Inferior parietal cortex (tissue), 1 donor: ENCODE measurements at regions not wholly inside any gene's neighbourhood (a gene's known extent, or its start where the extent isn't known, plus 50 kb on each side); places are given as distances from the start of the nearest gene placed in this dataset.

Experiments used
- DNase-seq: peaks from one replicate; pipeline ENCODE4 v3.0.0-alpha.2; 2016; ENCODE audit errors: extremely low spot score

DNA sequence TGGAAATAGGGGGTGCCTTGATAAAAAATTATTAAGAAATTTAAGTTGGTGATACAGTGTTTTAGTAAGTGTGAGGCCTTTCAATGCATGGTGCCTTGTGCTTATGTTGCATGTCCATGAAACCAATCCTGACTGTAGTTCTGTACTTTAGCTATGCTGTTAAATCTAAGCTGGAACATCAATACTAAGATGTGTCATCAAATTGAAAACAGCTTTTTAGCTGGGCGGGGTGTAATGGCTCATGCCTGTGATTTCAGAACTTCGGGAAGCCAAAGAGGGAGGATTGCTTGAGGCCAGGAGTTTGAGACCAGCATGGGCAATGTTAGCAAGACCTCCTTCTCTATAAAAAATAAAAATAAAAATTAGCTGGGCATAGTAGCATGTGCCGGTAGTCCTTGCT lies 930.3 kb upstream of the PCDH9 start:
- no peak for DNase-seq

DNA sequence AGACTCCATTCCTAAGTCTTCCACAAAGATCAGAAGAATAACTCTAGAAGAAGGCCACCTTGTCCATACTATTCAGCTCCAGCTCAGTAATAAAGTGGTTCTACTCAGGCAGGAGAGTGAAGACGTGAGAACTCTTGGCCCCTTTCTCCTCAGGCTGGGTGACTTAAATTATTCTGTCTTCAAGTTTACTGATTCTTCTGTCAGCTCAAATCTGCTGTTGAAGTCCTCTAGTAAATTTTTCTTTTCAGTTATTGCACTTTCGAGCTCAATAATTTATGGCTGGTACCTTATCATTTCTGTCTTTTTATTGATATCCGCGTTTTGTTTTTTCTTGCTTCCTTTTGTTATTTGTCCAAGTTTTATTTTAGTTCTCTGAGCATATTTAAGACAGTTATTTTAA lies 922.3 kb upstream of the PCDH9 start:
- no peak for DNase-seq

DNA sequence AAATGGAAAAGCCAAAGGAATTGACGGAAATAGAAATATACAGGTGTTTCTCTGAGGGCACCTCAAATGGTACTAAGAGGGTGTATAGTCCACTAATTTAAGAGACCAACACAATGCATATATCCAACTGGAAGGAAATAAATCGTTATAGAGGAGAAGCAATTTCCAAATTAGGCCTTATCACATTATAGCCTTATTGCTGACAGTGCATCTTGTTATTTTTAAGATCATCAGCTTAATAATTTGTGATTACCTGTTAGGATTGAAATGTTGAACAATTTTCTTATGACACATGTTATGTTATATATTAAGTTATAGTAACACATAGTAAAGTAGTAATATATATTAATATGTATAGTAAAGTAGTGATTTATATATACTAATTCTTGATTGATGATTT lies 915.7 kb upstream of the PCDH9 start:
- DNase-seq: no peak

DNA sequence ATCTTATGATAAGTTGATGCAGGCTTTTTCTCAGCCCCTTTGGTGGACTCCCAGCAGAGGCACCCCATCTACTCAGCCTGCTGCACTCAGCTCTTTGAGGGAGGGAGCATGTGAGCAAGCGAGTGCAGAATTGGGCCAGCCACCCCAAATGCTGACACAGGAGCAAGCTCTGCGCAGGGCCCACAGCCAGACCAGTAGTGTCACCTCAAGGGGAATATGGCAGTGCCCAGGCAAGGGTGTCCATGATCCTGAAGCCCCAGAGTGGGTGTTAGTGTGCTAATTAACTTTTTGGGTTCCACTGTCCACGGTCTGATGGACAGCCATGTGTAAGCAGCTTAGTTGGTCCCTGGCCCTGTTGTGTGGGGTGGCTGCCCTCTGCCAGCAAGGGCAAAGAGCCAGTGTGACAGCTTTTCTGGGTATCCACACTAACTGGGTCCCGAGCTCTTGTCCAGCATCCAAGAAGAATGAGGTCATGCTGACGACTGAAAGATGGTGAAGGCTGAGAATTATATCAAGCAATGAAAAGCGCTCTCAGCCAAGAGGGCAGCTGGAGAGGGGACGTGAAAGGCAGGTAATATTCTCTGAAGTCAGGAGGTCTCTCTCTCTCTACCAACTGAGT lies 898.3 kb upstream of the PCDH9 start:
- DNase-seq: no peak

DNA sequence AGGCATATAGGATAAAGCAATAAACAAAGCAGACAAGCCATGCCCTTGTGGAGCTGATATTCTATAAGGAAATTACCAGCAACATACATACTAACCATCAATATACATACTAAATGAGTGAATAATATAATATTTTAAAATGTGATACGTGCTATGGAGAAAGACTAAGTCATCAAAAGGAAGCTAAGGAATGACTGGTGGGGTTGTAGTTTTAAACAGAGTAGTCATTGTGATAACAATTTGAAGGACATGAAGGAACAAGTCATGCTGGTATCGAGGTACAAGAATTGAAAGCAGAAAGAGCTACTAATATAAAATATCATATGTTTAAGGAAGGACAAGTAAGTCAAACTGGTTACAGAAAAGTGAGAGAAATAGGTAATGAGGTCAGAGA lies 894.9 kb upstream of the PCDH9 start:
- DNase-seq: no peak

DNA sequence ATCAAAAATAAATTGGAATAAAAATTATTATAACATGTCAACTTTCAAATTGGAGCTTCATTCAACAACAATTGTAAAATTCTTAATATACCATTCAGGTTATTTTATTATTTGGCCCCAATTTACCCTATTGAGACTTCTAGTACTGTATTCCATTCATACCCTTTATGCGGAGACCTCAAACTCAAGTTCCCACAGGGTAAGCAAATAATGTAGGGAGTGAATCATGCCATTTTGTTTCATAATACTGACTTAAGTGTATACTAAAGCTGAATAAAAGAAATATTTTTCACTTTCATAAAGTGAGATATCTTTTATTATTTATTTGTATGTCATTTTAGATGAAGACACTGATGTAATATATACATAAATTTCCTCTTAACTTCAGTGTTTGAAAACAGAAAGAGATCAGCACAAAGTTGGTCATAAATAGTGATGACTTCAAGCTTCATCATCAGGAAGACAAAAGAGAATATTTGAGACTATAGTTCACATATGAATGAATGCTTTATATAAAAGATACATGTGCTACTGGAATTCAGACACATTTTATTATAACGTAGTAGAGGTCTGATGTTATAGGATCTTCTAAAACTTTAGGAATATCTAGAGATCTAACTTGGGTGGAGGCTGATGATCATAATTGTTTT lies 894.4 kb upstream of the PCDH9 start:
- DNase-seq: no peak

DNA sequence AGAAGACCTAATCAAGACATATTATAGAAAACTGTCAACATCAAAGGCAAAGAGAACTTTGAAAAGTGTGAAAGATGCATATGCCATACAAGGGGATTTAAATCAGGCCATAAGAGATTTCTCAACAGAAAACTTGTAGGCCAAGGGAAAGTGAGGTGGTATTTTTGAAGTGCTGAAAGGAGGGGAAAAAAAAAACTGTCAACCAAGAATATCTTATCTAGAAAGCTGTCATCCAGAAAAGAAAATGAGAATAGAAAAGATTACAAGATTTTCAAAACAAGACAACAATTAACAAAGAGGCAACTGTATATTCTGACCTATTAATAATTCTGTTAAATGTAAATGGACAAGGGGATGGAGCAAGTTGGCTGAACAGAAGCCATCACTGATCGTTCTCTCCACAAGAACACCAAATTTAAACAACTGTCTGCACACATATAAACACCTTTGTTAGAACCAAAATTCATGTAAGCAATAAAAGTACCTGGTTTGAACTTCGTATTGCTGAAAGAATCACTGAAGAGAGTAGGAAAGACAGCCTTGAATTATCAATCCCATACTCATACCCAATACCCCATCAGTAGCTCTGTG lies 880.1 kb upstream of the PCDH9 start:
- DNase-seq: no peak

DNA sequence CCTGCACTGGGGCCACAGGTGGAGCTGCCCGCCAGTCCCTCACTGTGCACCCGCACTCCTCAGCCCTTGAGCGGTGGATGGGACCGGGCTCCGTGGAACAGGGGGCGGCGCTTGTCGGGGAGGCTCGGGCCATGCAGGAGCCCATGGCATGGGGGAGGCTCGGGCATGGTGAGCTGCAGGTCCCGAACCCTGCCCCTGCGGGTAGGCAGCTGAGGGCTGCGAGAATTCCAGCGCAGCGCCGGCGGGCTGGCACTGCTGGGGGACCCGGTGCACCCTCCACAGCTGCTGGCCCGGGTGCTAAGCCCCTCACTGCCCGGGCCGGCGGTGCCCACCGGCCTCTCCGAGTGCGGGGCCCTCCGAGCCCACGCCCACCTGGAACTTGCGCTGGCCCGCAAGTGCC lies 877.5 kb upstream of the PCDH9 start:
- DNase-seq: no peak

DNA sequence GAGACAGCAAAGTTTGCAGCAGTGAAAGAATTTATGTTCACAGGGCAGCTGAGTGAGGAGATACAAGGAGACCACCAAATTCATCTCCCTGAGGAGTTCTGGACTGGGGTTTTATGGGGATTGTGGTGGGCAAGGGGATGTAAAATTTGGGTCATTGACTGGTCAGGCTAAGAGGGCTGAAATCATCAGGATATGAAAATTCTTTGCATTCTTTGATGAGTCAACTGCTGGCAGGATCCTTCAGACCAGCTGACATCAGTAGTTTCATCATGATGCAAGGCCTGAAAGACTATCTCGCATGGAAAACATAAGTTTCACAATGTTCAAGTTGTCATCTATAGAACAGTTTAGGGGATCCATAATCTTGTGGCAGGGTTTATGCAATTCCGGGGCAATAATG lies 869.5 kb upstream of the PCDH9 start:
- no peak for DNase-seq

DNA sequence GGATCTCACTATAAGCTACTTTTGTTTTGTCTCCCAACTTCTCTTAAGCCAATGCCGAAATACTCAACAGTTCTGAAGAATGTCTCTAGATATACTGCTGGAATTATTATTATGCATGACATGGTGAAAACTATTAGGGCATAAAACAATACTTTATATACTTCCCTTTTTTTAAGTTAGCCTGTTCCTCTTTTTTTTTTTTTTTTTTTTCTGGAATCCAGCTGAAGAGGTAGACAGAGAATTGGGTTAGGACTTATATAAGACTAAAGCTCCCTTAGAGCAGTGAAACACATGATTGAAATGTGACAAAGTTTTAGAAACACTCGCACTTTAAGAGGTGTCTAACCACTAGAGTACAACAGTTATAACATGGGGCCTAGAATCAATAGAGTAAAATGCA lies 850.9 kb upstream of the PCDH9 start:
- DNase-seq: no peak

DNA sequence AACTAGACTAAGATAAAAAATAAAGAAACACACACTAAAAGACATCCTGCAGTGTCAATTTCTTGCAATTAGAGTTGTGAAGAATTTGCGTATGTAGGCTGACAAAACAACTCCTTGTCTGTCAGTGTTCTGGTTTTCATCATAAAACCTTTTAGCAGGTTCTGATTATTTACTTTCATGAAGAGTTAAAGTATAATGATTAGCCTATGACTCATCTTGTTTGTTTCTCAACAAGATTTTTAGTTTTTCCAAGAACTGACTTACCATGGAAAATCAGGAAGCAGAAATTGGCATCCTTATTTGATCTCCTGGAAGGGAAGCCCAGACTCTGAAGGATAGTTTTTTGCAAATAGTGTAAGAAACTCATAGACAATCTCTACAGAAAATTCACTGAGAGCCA lies 848.7 kb upstream of the PCDH9 start:
- DNase-seq: no peak

DNA sequence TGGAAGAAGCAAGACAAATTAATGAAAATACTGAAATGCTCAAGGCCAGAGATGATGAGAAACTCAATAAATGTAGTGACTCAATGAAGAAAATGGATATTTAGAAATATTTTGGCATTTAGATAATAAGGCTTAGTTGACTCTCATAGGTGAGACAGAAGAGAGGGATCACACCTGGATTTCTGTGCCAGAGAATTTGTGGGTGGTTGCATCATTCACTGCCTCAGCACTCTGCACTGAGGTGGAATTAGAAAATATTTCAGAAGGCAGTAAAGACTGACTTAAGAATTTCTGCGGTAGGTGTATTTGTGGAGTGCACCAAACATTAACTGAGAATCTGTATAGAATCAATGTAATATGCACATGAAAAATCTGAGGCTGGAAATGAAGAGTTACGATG lies 848.3 kb upstream of the PCDH9 start:
- DNase-seq: no peak

DNA sequence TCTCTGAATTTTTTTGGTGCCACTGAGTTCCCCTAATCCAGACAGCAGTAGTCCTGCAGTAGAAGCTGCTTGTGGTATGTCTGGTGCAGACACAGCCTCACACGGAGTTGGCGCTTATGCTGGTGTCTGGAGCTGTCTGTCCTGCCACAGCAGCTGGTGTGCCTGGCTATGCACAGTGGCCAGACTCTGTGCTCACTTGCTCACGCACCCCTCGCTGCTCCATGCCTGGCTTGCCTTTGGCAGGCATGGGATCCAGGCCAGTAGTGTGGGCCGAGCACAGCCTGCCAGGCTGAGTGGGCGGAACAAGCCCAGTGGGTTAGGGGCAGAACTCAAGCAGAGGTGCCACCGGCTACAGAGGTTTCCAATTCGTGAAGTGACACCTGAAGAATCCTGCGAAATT lies 845.9 kb upstream of the PCDH9 start:
- DNase-seq: no peak

DNA sequence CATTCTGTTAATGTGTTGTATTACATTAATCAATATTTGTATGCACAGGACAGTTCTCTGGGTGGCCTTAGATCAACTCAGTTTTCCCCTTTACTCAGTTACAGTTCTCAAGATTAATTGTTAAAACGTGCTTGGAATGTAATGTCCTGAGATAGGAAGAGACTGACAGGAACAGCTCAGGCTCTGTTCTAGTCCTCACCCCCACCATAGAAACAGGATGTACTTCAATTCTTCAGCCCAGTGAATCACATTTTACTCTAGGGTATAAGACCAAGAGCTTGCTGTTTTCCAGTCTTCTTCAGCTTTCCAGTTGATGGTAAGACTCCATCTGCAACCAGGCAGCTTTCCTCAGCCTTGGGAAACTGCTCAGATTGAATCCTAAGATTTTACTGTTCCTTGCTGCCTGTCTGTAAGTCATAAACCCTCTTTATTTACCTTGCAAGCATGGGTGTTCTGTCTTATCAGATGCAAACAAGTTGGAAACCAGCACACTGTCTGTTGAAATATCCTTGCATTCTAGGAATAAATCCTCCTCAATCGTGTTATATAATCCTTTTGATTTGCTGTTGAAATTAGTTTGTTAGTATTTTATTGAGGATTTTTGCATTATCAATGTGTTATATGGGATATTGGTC lies 836.9 kb upstream of the PCDH9 start:
- DNase-seq: no peak

DNA sequence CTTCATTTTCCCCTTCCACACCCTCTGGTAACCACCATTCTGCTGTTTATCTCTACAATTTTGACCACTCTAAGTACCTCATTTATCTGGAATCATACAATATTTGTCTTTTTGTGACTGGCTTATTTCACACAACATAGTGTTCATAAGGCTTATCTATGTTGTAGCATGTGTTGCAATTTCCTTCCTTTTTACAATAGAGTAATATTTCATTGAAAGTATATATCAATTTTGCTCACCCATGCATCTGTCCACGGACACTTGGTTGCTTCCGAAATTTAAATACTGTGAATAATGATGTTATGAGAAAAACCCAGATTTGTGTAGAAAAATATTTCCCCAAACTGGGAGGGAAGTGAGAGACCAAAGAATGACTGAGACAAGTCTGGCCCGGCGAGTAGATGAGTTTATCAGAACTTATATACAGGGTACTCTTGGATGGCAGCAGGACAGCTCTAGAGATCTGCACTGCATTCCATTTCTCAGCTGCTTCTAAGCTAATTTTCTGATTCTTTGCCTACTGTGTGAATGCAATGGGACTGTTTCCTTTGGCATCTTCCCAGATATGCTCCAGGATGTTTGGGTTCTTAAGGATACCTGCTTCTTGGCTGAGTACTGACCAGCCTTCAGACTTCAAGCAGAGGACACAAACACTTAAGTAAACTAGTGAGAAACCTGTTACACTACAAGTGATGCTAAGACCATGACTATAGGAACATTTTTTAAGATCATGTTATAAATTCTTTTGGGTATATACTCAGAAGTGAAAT lies 834.0 kb upstream of the PCDH9 start:
- DNase-seq: no peak

DNA sequence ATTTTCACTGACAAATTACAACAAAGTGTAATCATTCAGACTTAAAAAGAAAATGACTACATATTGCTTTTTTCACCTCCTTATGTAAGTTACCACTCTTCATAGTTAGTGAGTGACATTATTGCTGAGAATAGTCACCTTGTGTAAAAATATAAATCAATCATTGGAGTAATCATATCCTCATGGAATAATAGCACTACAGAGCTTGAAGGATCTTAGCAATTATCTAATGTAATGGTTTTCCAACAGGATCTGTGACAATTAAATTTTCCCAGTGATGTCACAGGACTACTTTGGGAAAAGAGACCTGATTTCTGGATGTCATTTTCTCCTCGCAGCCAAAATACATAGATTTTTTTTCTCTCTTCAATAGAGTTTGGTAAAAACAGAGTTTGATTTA lies 833.0 kb upstream of the PCDH9 start:
- no peak for DNase-seq

DNA sequence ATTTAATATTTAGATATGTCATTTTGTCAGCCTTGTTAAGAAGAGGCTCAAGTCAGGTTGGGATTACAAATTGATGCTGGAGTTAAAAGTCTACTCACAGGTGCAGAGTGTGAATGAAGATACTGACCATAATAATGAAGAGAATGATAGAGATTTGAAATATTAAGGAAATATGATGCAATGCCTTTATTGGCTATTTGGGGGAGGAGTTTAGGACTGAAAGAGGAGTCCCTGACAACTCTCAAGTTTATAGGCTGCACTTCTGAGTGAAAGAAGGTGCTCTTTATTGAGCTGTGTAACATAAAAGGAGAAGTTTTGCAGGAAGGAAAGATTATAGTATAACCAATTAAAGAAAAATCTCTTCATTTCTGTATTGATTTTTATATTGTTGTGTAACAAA lies 827.7 kb upstream of the PCDH9 start:
- DNase-seq: no peak

DNA sequence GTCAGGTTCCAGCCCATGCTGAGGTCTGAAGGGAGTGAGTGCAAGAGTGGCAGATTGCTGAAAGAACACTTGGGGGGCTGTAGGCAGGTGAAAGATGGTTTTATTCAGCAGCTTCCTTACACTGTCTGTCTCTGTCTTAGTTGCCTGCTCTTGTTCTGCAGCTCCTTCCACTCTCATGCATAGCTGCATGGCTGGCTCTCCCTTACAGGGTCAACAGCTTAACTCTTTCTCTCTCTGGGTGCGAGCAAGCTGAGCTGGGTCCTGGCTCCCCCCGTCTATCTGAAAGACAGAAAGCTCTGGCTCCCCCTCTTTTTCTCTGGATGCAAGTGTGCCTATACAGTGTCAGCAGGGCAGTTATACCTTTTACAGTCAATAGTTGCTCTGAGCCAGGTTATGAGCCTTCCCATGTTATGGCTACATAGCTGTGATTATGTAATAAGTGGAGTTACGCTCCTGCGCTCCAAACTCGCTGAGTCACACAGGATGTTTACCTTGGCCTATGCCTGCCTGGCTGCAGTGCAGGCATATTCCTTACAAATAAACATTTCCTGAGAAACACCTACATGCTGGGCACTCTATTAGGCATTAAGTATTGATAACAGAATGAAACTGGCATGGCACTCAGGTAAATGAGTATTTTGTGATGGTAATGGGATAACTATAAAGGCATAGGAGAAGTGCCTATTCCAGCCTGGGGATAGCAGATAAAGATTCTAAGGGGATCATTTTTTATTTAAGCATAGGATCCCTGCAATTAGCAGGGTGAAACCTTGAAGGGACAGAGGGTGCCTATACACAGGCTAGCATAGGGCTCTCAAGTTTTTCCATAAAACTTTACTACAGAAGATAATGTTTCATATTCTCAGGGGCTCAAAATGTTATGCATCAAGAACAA lies 826.9 kb upstream of the PCDH9 start:
- DNase-seq: no peak

DNA sequence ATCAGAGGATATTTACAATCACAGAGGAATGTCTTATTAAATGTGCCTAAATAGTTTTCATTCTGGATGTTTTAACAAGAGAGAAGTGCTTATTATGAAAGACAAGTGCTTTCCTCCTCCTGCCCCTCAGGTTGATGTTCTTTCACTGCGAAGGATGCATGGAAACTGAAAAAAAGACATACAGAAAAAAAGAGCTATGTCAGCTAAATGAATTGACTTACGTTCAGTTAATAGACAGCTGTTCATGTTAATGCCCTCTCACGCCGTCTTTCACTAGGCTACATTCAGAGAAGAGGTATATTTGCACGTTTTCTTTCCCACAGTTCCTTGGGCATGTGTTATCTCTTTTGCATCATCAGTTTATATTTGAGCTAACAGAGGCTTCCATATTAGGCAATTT lies 821.8 kb upstream of the PCDH9 start:
- DNase-seq: no peak

DNA sequence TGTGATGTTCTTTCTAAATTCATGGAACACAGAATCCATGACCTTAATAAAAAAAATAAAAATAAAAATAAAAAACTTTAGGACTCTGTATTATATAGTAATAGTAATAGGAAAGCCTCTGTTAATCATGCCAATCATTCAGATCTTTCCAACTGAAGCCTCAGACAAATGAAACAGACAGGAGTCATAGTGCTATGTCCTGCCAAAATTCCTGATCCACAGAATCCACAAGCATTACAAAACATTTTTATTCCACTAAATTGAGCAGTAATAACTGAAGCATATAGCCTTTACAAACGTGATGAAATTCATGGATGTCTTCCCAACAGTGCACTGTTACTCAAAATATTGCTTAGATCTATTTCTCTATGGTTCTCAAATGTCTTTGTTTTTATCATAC lies 820.6 kb upstream of the PCDH9 start:
- DNase-seq: no peak

DNA sequence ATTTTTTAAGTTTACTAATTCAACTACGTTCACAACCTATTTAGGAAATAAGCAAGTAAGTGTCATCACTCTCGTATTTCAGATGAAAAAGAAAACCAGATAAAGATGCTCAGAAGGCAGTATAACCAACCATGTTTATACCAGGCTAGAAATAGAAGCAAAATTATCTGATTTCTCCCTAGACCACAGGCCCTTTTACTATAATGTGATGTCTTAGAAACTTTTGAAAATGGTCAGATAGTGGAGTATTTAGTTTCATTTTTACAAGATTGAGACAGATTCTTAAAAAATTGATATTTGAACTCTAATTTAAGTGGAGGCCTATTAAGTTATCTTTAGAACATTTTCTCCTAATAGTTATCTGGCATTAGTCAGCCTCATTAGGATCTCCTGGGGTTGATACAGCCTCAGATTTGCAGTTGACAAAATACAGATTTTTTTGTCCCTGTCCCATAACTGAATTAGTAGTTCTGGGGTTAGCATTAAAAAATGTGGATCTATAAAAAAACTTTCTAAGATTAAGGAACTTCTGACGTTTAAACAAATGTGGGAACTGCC lies 818.7 kb upstream of the PCDH9 start:
- DNase-seq: no peak
